ENCODE measurements at regions not wholly inside any gene's neighbourhood (a gene's known extent, or its start where the extent isn't known, plus 50 kb on each side); places are given as distances from the start of the nearest gene placed in this dataset.

- no peak for TF ChIP-seq POLR2A (IDR thresholded peaks at IDR 0.05)
- TF ChIP-seq CTCF (IDR thresholded peaks at IDR 0.05), result no peak
Measured at GRCh38 chr6:78383968-78384367, 483.4 kb upstream of the IRAK1BP1 start.
